ENCODE measurements at regions not wholly inside any gene's neighbourhood (a gene's known extent, or its start where the extent isn't known, plus 50 kb on each side); places are given as distances from the start of the nearest gene placed in this dataset.

- H3K36me3 ChIP-seq, result no peaks in the 10 kb centered on the region
- no peak overlapping the region for H3K27ac ChIP-seq
- peaks cover 0 to 11% of the 10 kb centered on the region in 2 donors for H3K4me1 ChIP-seq (ENCODE audit: control insufficient read depth in 1 of 2, low read depth in 2 of 2)
- no peaks in the 10 kb centered on the region for H3K9me3 ChIP-seq
- no peak overlapping the region for H3K4me3 ChIP-seq
- no peaks in the 10 kb centered on the region for H3K27me3 ChIP-seq (replicated peaks; ENCODE audit: insufficient read depth)
- ATAC-seq (ENCODE audit: insufficient number of reproducible peaks, low FRiP score, low read depth), result no peak
- no peak for DNase-seq (ENCODE audit: low spot score)
- TF ChIP-seq CTCF (IDR thresholded peaks at IDR 0.05), result no peak
These were observed 182.5 kb downstream of the ZC3H11B start for GRCh38 chr1:219430419-219430818.

GRCh38 chr1:219428651-219429050, 184.3 kb downstream of the ZC3H11B start:
- ATAC-seq (ENCODE audit: insufficient number of reproducible peaks, low FRiP score, low read depth), result no peak
- Histone ChIP-seq H3K27me3 (replicated peaks; ENCODE audit: insufficient read depth) (no peaks in the 10 kb centered on the region), H3K4me3 (no peak overlapping the region), H3K27ac (no peak overlapping the region), H3K36me3 (no peaks in the 10 kb centered on the region), H3K4me1 (ENCODE audit: control insufficient read depth in 1 of 2, low read depth in 2 of 2) (peaks cover 0 to 11% of the 10 kb centered on the region in 2 donors), H3K9me3 (no peaks in the 10 kb centered on the region)
- no peak for TF ChIP-seq CTCF (IDR thresholded peaks at IDR 0.05)
- no peak for DNase-seq (ENCODE audit: low spot score)

GRCh38 chr1:219427989-219428388, 184.9 kb downstream of the ZC3H11B start:
- no peak for ATAC-seq (ENCODE audit: insufficient number of reproducible peaks, low FRiP score, low read depth)
- TF ChIP-seq CTCF (IDR thresholded peaks at IDR 0.05), result no peak
- Histone ChIP-seq H3K27me3 (replicated peaks; ENCODE audit: insufficient read depth) (no peaks in the 10 kb centered on the region), H3K36me3 (no peaks in the 10 kb centered on the region), H3K9me3 (no peaks in the 10 kb centered on the region), H3K4me3 (no peak overlapping the region), H3K27ac (no peak overlapping the region), H3K4me1 (ENCODE audit: control insufficient read depth in 1 of 2, low read depth in 2 of 2) (peaks cover 0 to 6% of the 10 kb centered on the region in 2 donors)
- no peak for DNase-seq (ENCODE audit: low spot score)

- no peak for ATAC-seq (ENCODE audit: insufficient number of reproducible peaks, low FRiP score, low read depth)
- H3K4me1 ChIP-seq (ENCODE audit: control insufficient read depth in 1 of 2, low read depth in 2 of 2), result peaks cover 0 to under 1% of the 10 kb centered on the region in 2 donors
- no peak overlapping the region for H3K27ac ChIP-seq
- no peaks in the 10 kb centered on the region for H3K27me3 ChIP-seq (replicated peaks; ENCODE audit: insufficient read depth)
- no peaks in the 10 kb centered on the region for H3K9me3 ChIP-seq
- H3K36me3 ChIP-seq, result no peaks in the 10 kb centered on the region
- TF ChIP-seq CTCF (IDR thresholded peaks at IDR 0.05), result no peak
- no peak overlapping the region for H3K4me3 ChIP-seq
- DNase-seq (ENCODE audit: low spot score), result no peak
These were observed 185.5 kb downstream of the ZC3H11B start for GRCh38 chr1:219427403-219427802.

GRCh38 chr1:219422811-219423598, 189.9 kb downstream of the ZC3H11B start:
- TF ChIP-seq CTCF (IDR thresholded peaks at IDR 0.05), result no peak
- no peak for ATAC-seq (ENCODE audit: insufficient number of reproducible peaks, low FRiP score, low read depth)
- DNase-seq (ENCODE audit: low spot score), result no peak
- Histone ChIP-seq H3K27ac (no peak overlapping the region), H3K36me3 (no peaks in the 10 kb centered on the region), H3K9me3 (no peaks in the 10 kb centered on the region), H3K4me1 (ENCODE audit: control insufficient read depth in 1 of 2, low read depth in 2 of 2) (no peaks in the 10 kb centered on the region), H3K4me3 (no peak overlapping the region), H3K27me3 (replicated peaks; ENCODE audit: insufficient read depth) (no peaks in the 10 kb centered on the region)

All from thoracic aorta (tissue), 2 donors.